RWPE2 (cell line): ENCODE measurements at regions not wholly inside any gene's neighbourhood (a gene's known extent, or its start where the extent isn't known, plus 50 kb on each side); places are given as distances from the start of the nearest gene placed in this dataset.

Experiments used
- ATAC-seq: fragments of 200-7000 bp; cut with Tn5 transposase; 3 replicates; pipeline ENCODE4 v1.9.1; 2021; ENCODE audit warnings: low read depth
- DNase-seq: peaks from one replicate; pipeline ENCODE4 v3.0.0-alpha.2; 2020; ENCODE audit warnings: low spot score
- H3K27ac ChIP-seq: fragments of 450-650 bp; 2 replicates; pipeline ENCODE4 v1.5.1; 2017; ENCODE audit warnings: mild to moderate bottlenecking; ENCODE audit not compliant: poor library complexity, severe bottlenecking
- H3K27me3 ChIP-seq: fragments of 250-450 bp; sonication (Bioruptor Pico); 2 replicates; pipeline ENCODE4 v1.5.1; 2021; ENCODE audit warnings: mild to moderate bottlenecking, moderate library complexity; ENCODE audit not compliant: insufficient read depth, poor library complexity, severe bottlenecking
- H3K36me3 ChIP-seq: fragments of 250-450 bp; sonication (Bioruptor Pico); 2 replicates; pipeline ENCODE4 v1.5.1; 2020; ENCODE audit warnings: low read depth, mild to moderate bottlenecking, moderate library complexity
- H3K4me1 ChIP-seq: fragments of 250-450 bp; sonication (Bioruptor Pico); 2 replicates; pipeline ENCODE4 v1.5.1; 2021; ENCODE audit warnings: mild to moderate bottlenecking, moderate library complexity; ENCODE audit not compliant: insufficient read depth, poor library complexity, severe bottlenecking
- H3K4me3 ChIP-seq: fragments of 250-450 bp; sonication (Bioruptor Pico); 2 replicates; pipeline ENCODE4 v1.5.1; 2021; ENCODE audit warnings: mild to moderate bottlenecking, moderate library complexity; ENCODE audit not compliant: severe bottlenecking
- H3K9me3 ChIP-seq: fragments of 250-450 bp; sonication (Bioruptor Pico); 2 replicates; pipeline ENCODE4 v1.5.1; 2021; ENCODE audit warnings: mild to moderate bottlenecking, moderate library complexity; ENCODE audit not compliant: severe bottlenecking
- CTCF ChIP-seq: fragments of 450-650 bp; IDR thresholded peaks from one replicate; pipeline ENCODE4 v1.5.1; 2017; ENCODE audit warnings: mild to moderate bottlenecking, moderate library complexity; ENCODE audit not compliant: poor library complexity, severe bottlenecking

- no peak for DNase-seq
- Histone ChIP-seq H3K27me3 (no peaks in the 10 kb centered on the region), H3K4me1 (no peaks in the 10 kb centered on the region), H3K36me3 (no peaks in the 10 kb centered on the region), H3K9me3 (no peaks in the 10 kb centered on the region), H3K27ac (no peak overlapping the region), H3K4me3 (no peak overlapping the region)
- ATAC-seq = no peak
- no peak for TF ChIP-seq CTCF
Observed at GRCh38 chr13:88754141-88754540, 1083.0 kb downstream of the SLITRK5 start.

- ATAC-seq (no peak), DNase-seq (no peak)
- H3K4me1 ChIP-seq = no peaks in the 10 kb centered on the region
- H3K27ac ChIP-seq = no peak overlapping the region
- H3K9me3 ChIP-seq = no peaks in the 10 kb centered on the region
- TF ChIP-seq CTCF = no peak
- H3K4me3 ChIP-seq = no peak overlapping the region
- no peaks in the 10 kb centered on the region for H3K27me3 ChIP-seq
- H3K36me3 ChIP-seq = no peaks in the 10 kb centered on the region
Observed at GRCh38 chr13:88761145-88761544, 1090.0 kb downstream of the SLITRK5 start.

GRCh38 chr13:88764103-88764502 is 1092.9 kb downstream of the SLITRK5 start:
- TF ChIP-seq CTCF = no peak
- DNase-seq = no peak
- no peak for ATAC-seq

GRCh38 chr13:88800505-88800904 is 1129.3 kb downstream of the SLITRK5 start:
- Histone ChIP-seq H3K36me3 (no peaks in the 10 kb centered on the region), H3K4me1 (no peaks in the 10 kb centered on the region), H3K4me3 (no peak overlapping the region), H3K27me3 (no peaks in the 10 kb centered on the region), H3K27ac (no peak overlapping the region), H3K9me3 (no peaks in the 10 kb centered on the region)
- DNase-seq = no peak
- no peak for TF ChIP-seq CTCF
- ATAC-seq = no peak

More at GRCh38 chr13:88764103-88764502, 1092.9 kb downstream of the SLITRK5 start:
- no peaks in the 10 kb centered on the region for H3K9me3 ChIP-seq
- H3K27ac ChIP-seq = no peak overlapping the region
- no peaks in the 10 kb centered on the region for H3K36me3 ChIP-seq
- no peaks in the 10 kb centered on the region for H3K4me1 ChIP-seq
- H3K27me3 ChIP-seq = no peaks in the 10 kb centered on the region
- H3K4me3 ChIP-seq = no peak overlapping the region

- H3K9me3 ChIP-seq = no peaks in the 10 kb centered on the region
- H3K36me3 ChIP-seq = no peaks in the 10 kb centered on the region
- no peak for DNase-seq
- TF ChIP-seq CTCF = no peak
- H3K4me1 ChIP-seq = no peaks in the 10 kb centered on the region
- ATAC-seq = no peak
- no peaks in the 10 kb centered on the region for H3K27me3 ChIP-seq
- H3K27ac ChIP-seq = no peak overlapping the region
- no peak overlapping the region for H3K4me3 ChIP-seq
Observed at GRCh38 chr13:88801361-88801760, 1130.2 kb downstream of the SLITRK5 start.
